ENCODE measurements at regions not wholly inside any gene's neighbourhood (a gene's known extent, or its start where the extent isn't known, plus 50 kb on each side); places are given as distances from the start of the nearest gene placed in this dataset.

GRCh38 chr11:115718945-115719344 is 214.7 kb upstream of the CADM1 start:
- Histone ChIP-seq H3K9me3 (no peaks in the 10 kb centered on the region), H3K4me1 (no peaks in the 10 kb centered on the region), H3K4me2 (no peak overlapping the region), H3K27ac (no peak overlapping the region), H3K4me3 (no peak overlapping the region)
- 18% methylated on average over 3 of the region's 3 CpGs for WGBS (ENCODE audit: missing lambda C conversion rate)
- ATAC-seq: no peak
- no peak for TF ChIP-seq CHD2 (IDR thresholded peaks at IDR 0.05; ENCODE audit: low read length, partially characterized antibody)
- TF ChIP-seq, protein P1, sequence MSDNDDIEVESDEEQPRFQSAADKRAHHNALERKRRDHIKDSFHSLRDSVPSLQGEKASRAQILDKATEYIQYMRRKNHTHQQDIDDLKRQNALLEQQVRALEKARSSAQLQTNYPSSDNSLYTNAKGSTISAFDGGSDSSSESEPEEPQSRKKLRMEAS (IDR thresholded peaks at IDR 0.05): no peak
- no peak for TF ChIP-seq KDM1A (IDR thresholded peaks at IDR 0.05; ENCODE audit: low read depth)
- no peak for TF ChIP-seq POLR2A (IDR thresholded peaks at IDR 0.05; ENCODE audit: low read length)
- no peak for TF ChIP-seq HEYL (CRISPR knock-in tag; IDR thresholded peaks at IDR 0.05)
- FAIRE-seq: no peak
- ChIA-PET CTCF (no interaction called here), POLR2A (no interaction called here)
- DNase-seq (ENCODE audit: low read depth in 1 of 2, low spot score in 1 of 2): no peak

- Histone ChIP-seq H3K4me1 (no peaks in the 10 kb centered on the region), H3K27ac (no peak overlapping the region), H3K9me3 (no peaks in the 10 kb centered on the region), H3K4me3 (no peak overlapping the region), H3K4me2 (no peak overlapping the region)
- whole genome bisulfite sequencing (ENCODE audit: missing lambda C conversion rate): 44% methylated on average over 4 of the region's 6 CpGs
- TF ChIP-seq EHF (CRISPR knock-in tag; IDR thresholded peaks at IDR 0.05): no peak
- no peak for TF ChIP-seq SMC3 (IDR thresholded peaks at IDR 0.05)
- TF ChIP-seq, protein P1 (IDR thresholded peaks at IDR 0.05): no peak
- TF ChIP-seq KDM1A (IDR thresholded peaks at IDR 0.05; ENCODE audit: low read depth): no peak
- no peak for TF ChIP-seq BHLHE40 (IDR thresholded peaks at IDR 0.05; ENCODE audit: low read depth, low read length)
- no peak for TF ChIP-seq CBX2 (IDR thresholded peaks at IDR 0.05; ENCODE audit: borderline replicate concordance, low read depth)
- no peak for TF ChIP-seq CEBPB (IDR thresholded peaks at IDR 0.05)
- no peak for TF ChIP-seq NPAS2 (CRISPR knock-in tag; IDR thresholded peaks at IDR 0.05; ENCODE audit: borderline replicate concordance)
- no peak for TF ChIP-seq RARB (CRISPR knock-in tag; IDR thresholded peaks at IDR 0.05)
- TF ChIP-seq, protein P2, sequence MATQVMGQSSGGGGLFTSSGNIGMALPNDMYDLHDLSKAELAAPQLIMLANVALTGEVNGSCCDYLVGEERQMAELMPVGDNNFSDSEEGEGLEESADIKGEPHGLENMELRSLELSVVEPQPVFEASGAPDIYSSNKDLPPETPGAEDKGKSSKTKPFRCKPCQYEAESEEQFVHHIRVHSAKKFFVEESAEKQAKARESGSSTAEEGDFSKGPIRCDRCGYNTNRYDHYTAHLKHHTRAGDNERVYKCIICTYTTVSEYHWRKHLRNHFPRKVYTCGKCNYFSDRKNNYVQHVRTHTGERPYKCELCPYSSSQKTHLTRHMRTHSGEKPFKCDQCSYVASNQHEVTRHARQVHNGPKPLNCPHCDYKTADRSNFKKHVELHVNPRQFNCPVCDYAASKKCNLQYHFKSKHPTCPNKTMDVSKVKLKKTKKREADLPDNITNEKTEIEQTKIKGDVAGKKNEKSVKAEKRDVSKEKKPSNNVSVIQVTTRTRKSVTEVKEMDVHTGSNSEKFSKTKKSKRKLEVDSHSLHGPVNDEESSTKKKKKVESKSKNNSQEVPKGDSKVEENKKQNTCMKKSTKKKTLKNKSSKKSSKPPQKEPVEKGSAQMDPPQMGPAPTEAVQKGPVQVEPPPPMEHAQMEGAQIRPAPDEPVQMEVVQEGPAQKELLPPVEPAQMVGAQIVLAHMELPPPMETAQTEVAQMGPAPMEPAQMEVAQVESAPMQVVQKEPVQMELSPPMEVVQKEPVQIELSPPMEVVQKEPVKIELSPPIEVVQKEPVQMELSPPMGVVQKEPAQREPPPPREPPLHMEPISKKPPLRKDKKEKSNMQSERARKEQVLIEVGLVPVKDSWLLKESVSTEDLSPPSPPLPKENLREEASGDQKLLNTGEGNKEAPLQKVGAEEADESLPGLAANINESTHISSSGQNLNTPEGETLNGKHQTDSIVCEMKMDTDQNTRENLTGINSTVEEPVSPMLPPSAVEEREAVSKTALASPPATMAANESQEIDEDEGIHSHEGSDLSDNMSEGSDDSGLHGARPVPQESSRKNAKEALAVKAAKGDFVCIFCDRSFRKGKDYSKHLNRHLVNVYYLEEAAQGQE (IDR thresholded peaks at IDR 0.05): no peak
- TF ChIP-seq HES2 (IDR thresholded peaks at IDR 0.05): no peak
- no peak for TF ChIP-seq RCOR1 (IDR thresholded peaks at IDR 0.05; ENCODE audit: low read depth, low read length)
- TF ChIP-seq SREBF2 (IDR thresholded peaks at IDR 0.05): no peak
- DNase-seq (ENCODE audit: low read depth in 1 of 2, low spot score in 1 of 2) (no peak), FAIRE-seq (no peak), ATAC-seq (no peak)
- POLR2A ChIA-PET: no interaction called here
- CTCF ChIA-PET: no interaction called here
Measured at GRCh38 chr11:115718106-115718505, 213.9 kb upstream of the CADM1 start.

- H3K4me3 ChIP-seq: no peak overlapping the region
- no peak overlapping the region for H3K4me2 ChIP-seq
- ATAC-seq (no peak), FAIRE-seq (no peak), DNase-seq (ENCODE audit: low read depth in 1 of 2, low spot score in 1 of 2) (no peak)
- no peaks in the 10 kb centered on the region for H3K9me3 ChIP-seq
- ChIA-PET CTCF (no interaction called here), POLR2A (no interaction called here)
- 52% methylated on average over 18 of the region's 29 CpGs for WGBS (ENCODE audit: missing lambda C conversion rate)
- no peak for TF ChIP-seq JUN (IDR thresholded peaks at IDR 0.05)
- TF ChIP-seq, protein P3, sequence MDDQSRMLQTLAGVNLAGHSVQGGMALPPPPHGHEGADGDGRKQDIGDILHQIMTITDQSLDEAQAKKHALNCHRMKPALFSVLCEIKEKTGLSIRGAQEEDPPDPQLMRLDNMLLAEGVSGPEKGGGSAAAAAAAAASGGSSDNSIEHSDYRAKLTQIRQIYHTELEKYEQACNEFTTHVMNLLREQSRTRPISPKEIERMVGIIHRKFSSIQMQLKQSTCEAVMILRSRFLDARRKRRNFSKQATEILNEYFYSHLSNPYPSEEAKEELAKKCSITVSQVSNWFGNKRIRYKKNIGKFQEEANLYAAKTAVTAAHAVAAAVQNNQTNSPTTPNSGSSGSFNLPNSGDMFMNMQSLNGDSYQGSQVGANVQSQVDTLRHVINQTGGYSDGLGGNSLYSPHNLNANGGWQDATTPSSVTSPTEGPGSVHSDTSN (IDR thresholded peaks at IDR 0.05): no peak
- TF ChIP-seq HEYL (CRISPR knock-in tag; IDR thresholded peaks at IDR 0.05): no peak
- TF ChIP-seq HMGXB4 (CRISPR knock-in tag; IDR thresholded peaks at IDR 0.05; ENCODE audit: borderline replicate concordance): no peak
- H3K27ac ChIP-seq: no peak overlapping the region
- H3K4me1 ChIP-seq: no peaks in the 10 kb centered on the region
Measured at GRCh38 chr11:115716601-115717529, 212.7 kb upstream of the CADM1 start.
